GDM1 (cell line): ENCODE measurements at regions not wholly inside any gene's neighbourhood (a gene's known extent, or its start where the extent isn't known, plus 50 kb on each side); places are given as distances from the start of the nearest gene placed in this dataset.
"Not testable (repeated sequence)": the region's sequence is repeated elsewhere in the genome, so short reads cannot be mapped to it uniquely, and the experiment has no call there.

Experiments used
- DNase-seq: peaks from one replicate; lab custom pipeline; 2025; lab: John Stamatoyannopoulos, UW

GRCh38 chr1:34369701-34370455 is 193.2 kb downstream of the C1orf94 start:
- DNase-seq: no peak

GRCh38 chr1:34370748-34371147 is 194.0 kb downstream of the C1orf94 start:
- DNase-seq: no peak

- not testable (repeated sequence) for DNase-seq
Observed at GRCh38 chr1:34371179-34371578, 194.5 kb downstream of the C1orf94 start.

- no peak for DNase-seq
Observed at GRCh38 chr1:34371829-34372532, 195.3 kb downstream of the C1orf94 start.

GRCh38 chr1:34372891-34373290 is 196.2 kb downstream of the C1orf94 start:
- no peak for DNase-seq

GRCh38 chr1:34373912-34374311 is 197.2 kb downstream of the C1orf94 start:
- no peak for DNase-seq

GRCh38 chr1:34376531-34376930 is 199.8 kb downstream of the C1orf94 start:
- no peak for DNase-seq

GRCh38 chr1:34378968-34379856 is 202.5 kb downstream of the C1orf94 start:
- DNase-seq: no peak

- no peak for DNase-seq
Observed at GRCh38 chr1:34379911-34380310, 203.2 kb downstream of the C1orf94 start.

GRCh38 chr1:34380526-34381124 is 203.9 kb downstream of the C1orf94 start:
- no peak for DNase-seq

- no peak for DNase-seq
Observed at GRCh38 chr1:34389974-34390373, 213.3 kb downstream of the C1orf94 start.

GRCh38 chr1:34396042-34396441 is 219.3 kb downstream of the C1orf94 start:
- no peak for DNase-seq

GRCh38 chr1:34398241-34398915 is 221.7 kb downstream of the C1orf94 start:
- DNase-seq: no peak

GRCh38 chr1:34398916-34399275 is 222.2 kb downstream of the C1orf94 start:
- no peak for DNase-seq

GRCh38 chr1:34400675-34401074 is 224.0 kb downstream of the C1orf94 start:
- DNase-seq: no peak

GRCh38 chr1:34403156-34403555 is 226.4 kb downstream of the C1orf94 start:
- DNase-seq: no peak

- DNase-seq: no peak
Observed at GRCh38 chr1:34404804-34405203, 228.1 kb downstream of the C1orf94 start.

GRCh38 chr1:34405266-34405959 is 228.7 kb downstream of the C1orf94 start:
- no peak for DNase-seq

GRCh38 chr1:34406377-34406776 is 229.7 kb downstream of the C1orf94 start:
- DNase-seq: no peak

GRCh38 chr1:34406833-34407539 is 230.3 kb downstream of the C1orf94 start:
- DNase-seq: no peak
